MCF 10A (cell line): ENCODE measurements at regions not wholly inside any gene's neighbourhood (a gene's known extent, or its start where the extent isn't known, plus 50 kb on each side); places are given as distances from the start of the nearest gene placed in this dataset.

Experiments
- BruUV-seq: library from RNA; stranded (reverse); fragments of 400-500 nt; replicated peaks from 2 replicates; lab custom pipeline; 2021; lab: Mats Ljungman, UMichigan
- CTCF ChIA-PET: fragments of 300-600 bp; sonication (Branson Sonifier 250); formaldehyde crosslinking; extraction: SDS; loops from one replicate; lab custom pipeline; 2021; ENCODE audit warnings: antibody characterized with exemption, inconsistent platforms; lab: Yijun Ruan, JAX
- POLR2A ChIA-PET: fragments of 300-600, 350-650 bp; sonication (Branson Sonifier 250); formaldehyde crosslinking; extraction: SDS; loops from one replicate; lab custom pipeline; 2020; ENCODE audit warnings: antibody characterized with exemption, inconsistent platforms; lab: Yijun Ruan, JAX
- DNase-seq: peaks from one replicate; pipeline ENCODE4 v3.0.0-alpha.2; 2018; ENCODE audit not compliant: unreplicated experiment
- H3K27ac Mint-ChIP-seq: one replicate; pipeline ENCODE4 v1.8.0; 2022; ENCODE audit warnings: mild to moderate bottlenecking, low read depth, mixed read lengths; ENCODE audit not compliant: unreplicated experiment
- H3K27me3 Mint-ChIP-seq: one replicate; pipeline ENCODE4 v1.8.0; 2022; ENCODE audit warnings: mixed read lengths; ENCODE audit not compliant: insufficient read depth, unreplicated experiment
- H3K36me3 Mint-ChIP-seq: one replicate; pipeline ENCODE4 v1.8.0; 2022; ENCODE audit warnings: mild to moderate bottlenecking, moderate library complexity, mixed read lengths; ENCODE audit not compliant: insufficient read depth, unreplicated experiment
- H3K4me1 Mint-ChIP-seq: one replicate; pipeline ENCODE4 v1.8.0; 2022; ENCODE audit warnings: mixed read lengths; ENCODE audit not compliant: insufficient read depth, unreplicated experiment
- H3K4me3 Mint-ChIP-seq: one replicate; pipeline ENCODE4 v1.8.0; 2022; ENCODE audit warnings: mild to moderate bottlenecking, moderate library complexity, mixed read lengths; ENCODE audit not compliant: unreplicated experiment
- H3K9me3 Mint-ChIP-seq: one replicate; pipeline ENCODE4 v1.8.0; 2022; ENCODE audit warnings: mixed read lengths; ENCODE audit not compliant: unreplicated experiment
- intact Hi-C: fragments of 100-400 bp; cut with micrococcal nuclease; formaldehyde crosslinking; loops from 2 replicates; pipeline ENCODE4 v1.14.1; 2022
- TF ChIP-seq, protein P1 (sequence below): fragments of 200-600 bp; IDR thresholded peaks from one replicate; pipeline ENCODE4 v1.8.0; 2022; ENCODE audit warnings: antibody characterized with exemption, mild to moderate bottlenecking; ENCODE audit not compliant: unreplicated experiment

DNA sequence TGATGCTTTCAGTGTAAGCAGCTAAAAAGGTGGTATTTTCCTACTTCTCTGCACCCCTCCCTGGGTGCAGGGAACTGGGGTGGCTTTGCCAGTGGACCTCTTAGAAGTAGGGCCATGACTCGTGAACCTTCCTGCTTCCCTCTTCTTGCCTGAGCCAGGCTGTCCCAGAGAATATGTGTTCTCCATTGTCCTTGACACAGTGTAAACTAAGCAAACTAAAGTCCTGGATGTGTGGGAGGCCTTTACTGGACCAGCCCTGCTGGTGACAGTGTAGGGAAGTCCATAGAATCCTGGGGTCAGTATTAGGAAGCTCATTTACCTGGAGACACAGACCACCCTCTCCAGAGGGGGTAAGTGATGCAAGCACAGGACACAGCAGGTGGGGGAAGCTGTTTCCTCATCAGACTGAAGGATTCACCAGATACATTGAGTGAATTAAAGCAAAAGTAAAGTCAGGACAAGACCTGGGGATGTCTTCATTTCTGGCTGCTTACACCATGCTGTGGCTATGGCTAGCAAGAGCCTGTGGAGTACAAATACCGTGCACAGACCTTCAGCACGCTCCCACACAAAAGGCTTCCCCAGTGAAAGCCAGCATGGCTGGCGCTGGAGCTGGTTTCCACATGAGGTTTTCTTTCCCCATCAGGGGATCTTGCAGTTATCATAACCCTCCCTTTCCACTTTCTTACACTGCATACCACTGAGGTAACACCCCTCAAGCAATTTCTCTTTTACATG is 64.8 kb upstream of the LPP start:
- DNase-seq = no peak
- BruUV-seq = no TSS peak
- Mint-ChIP-seq H3K36me3 (no peaks in the 10 kb centered on the region), H3K27me3 (no peaks in the 10 kb centered on the region), H3K4me1 (no peaks in the 10 kb centered on the region), H3K9me3 (no peaks in the 10 kb centered on the region), H3K4me3 (no peak overlapping the region), H3K27ac (no peak overlapping the region)
- ChIA-PET CTCF (interaction anchor here (0.6 to 0.7 kb wide), 3 partner anchors 38 to 116 kb away, joined by 3 read pairs; no protein-coding TSS in a partner anchor), POLR2A (no interaction called here)
- intact Hi-C loops = no loop called here
- TF ChIP-seq, protein P1, sequence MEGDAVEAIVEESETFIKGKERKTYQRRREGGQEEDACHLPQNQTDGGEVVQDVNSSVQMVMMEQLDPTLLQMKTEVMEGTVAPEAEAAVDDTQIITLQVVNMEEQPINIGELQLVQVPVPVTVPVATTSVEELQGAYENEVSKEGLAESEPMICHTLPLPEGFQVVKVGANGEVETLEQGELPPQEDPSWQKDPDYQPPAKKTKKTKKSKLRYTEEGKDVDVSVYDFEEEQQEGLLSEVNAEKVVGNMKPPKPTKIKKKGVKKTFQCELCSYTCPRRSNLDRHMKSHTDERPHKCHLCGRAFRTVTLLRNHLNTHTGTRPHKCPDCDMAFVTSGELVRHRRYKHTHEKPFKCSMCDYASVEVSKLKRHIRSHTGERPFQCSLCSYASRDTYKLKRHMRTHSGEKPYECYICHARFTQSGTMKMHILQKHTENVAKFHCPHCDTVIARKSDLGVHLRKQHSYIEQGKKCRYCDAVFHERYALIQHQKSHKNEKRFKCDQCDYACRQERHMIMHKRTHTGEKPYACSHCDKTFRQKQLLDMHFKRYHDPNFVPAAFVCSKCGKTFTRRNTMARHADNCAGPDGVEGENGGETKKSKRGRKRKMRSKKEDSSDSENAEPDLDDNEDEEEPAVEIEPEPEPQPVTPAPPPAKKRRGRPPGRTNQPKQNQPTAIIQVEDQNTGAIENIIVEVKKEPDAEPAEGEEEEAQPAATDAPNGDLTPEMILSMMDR = no peak

DNA sequence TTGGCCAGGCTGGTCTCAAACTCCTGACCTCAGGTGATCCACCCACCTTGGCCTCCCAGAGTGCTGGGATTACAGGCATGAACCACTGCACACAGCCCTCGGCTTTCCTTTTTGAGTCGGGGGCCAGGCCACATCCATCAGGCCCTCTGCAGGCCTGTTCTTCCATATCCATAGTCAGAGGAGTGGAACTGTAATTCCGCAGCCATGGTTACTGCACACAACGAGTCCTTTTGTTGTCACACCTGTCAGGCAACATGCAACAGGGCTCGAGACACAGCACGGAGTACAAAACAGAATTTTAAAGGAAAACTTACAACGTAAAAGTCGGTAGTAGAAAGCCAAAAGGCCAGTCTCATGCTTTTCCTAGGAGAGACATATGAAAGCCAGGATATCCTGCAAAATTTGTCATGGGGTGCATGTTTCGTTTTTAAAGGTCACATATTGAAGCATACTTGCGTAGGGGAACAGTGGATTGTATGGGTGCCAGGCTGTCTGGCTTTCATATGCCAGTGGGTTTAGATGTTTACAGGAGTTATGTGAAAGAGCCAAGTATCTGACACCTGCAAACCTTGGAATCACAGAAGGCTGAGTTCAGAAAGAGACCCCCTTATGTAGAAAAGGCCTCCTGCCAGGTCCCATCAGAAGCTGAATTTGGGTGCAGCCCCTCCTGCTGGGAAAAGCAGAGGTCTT is 63.2 kb upstream of the LPP start:
- Mint-ChIP-seq H3K27ac (no peak overlapping the region), H3K27me3 (no peaks in the 10 kb centered on the region), H3K4me3 (no peak overlapping the region), H3K36me3 (no peaks in the 10 kb centered on the region), H3K9me3 (no peaks in the 10 kb centered on the region), H3K4me1 (no peaks in the 10 kb centered on the region)
- POLR2A ChIA-PET = no interaction called here
- BruUV-seq = no TSS peak
- intact Hi-C loops = no loop called here
- CTCF ChIA-PET = no interaction called here
- DNase-seq = no peak
- TF ChIP-seq, protein P1 = no peak

DNA sequence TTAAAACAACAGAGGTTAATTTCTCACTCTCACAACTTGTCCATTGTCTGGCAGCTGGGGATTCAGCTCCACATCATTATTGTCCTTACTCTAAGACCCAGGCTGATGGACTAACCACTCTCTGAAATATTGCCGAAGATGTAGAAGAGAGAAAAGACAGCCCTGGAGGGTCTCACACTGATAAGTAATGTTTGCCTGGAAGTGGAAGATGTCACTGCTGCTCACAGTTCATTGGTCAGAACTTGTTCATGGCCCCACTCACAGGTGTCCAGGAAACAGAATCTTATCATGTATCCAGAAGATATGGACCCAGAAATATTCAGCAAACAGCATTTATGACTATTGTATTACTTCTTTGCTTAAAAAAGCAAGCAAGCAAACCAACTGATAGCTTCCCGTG is 62.2 kb upstream of the LPP start:
- H3K27ac Mint-ChIP-seq = no peak overlapping the region
- H3K9me3 Mint-ChIP-seq = no peaks in the 10 kb centered on the region
- CTCF ChIA-PET = no interaction called here
- H3K4me1 Mint-ChIP-seq = no peaks in the 10 kb centered on the region
- no TSS peak for BruUV-seq
- H3K27me3 Mint-ChIP-seq = no peaks in the 10 kb centered on the region
- POLR2A ChIA-PET = no interaction called here
- intact Hi-C loops = no loop called here
- TF ChIP-seq, protein P1 = no peak
- no peaks in the 10 kb centered on the region for H3K36me3 Mint-ChIP-seq
- DNase-seq = no peak
- no peak overlapping the region for H3K4me3 Mint-ChIP-seq

DNA sequence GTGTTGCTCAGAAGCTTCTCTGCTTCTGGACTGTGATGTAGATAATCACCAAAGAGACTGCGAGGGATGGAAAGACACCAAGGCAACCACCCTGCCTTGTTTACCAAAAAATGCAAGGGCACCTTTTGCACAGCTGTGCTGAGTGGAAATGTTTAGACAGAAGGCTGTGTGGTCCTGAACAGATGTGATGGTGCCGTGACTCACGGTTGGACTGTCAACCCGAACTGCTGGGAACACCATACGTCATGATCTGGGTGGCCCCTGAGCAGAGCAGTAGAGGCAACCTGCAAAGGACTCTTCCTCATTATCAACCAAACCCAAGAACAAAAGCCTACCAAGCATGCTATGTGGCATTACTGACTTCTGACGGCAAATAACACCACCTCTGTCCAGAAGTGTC is 61.3 kb upstream of the LPP start:
- Mint-ChIP-seq H3K36me3 (no peaks in the 10 kb centered on the region), H3K4me1 (no peaks in the 10 kb centered on the region), H3K27me3 (no peaks in the 10 kb centered on the region), H3K27ac (no peak overlapping the region), H3K9me3 (no peaks in the 10 kb centered on the region), H3K4me3 (no peak overlapping the region)
- DNase-seq = no peak
- intact Hi-C loops = no loop called here
- CTCF ChIA-PET = no interaction called here
- no TSS peak for BruUV-seq
- POLR2A ChIA-PET = no interaction called here
- TF ChIP-seq, protein P1 = no peak
